SK-N-SH (cell line): ENCODE measurements at regions not wholly inside any gene's neighbourhood (a gene's known extent, or its start where the extent isn't known, plus 50 kb on each side); places are given as distances from the start of the nearest gene placed in this dataset.

Experiments used
- CHD2 ChIP-seq: fragments of 150-350 bp; IDR thresholded peaks from 2 replicates; pipeline ENCODE4 v1.6.1; 2018; ENCODE audit warnings: low read length; ENCODE audit not compliant: partially characterized antibody
- CTCF ChIP-seq: fragments of 200-600 bp; sonication (generic); IDR thresholded peaks from 2 replicates; pipeline ENCODE4 v1.6.1; 2017; ENCODE audit warnings: antibody characterized with exemption, mild to moderate bottlenecking, moderate library complexity
- FOXM1 ChIP-seq: IDR thresholded peaks from 2 replicates; pipeline ENCODE4 v1.4.0; 2012; ENCODE audit warnings: low read depth, mild to moderate bottlenecking
- NRF1 ChIP-seq: IDR thresholded peaks from 2 replicates; pipeline ENCODE4 v1.6.1; 2012; ENCODE audit warnings: low read depth, mild to moderate bottlenecking, low read length
- POLR2AphosphoS5 ChIP-seq: IDR thresholded peaks from 2 replicates; pipeline ENCODE4 v1.6.1; 2012; ENCODE audit warnings: low read depth, low read length
- SMC3 ChIP-seq: IDR thresholded peaks from 2 replicates; pipeline ENCODE4 v1.6.1; 2012; ENCODE audit warnings: low read depth, low read length, improper control_type of control experiment
- TAF1 ChIP-seq: IDR thresholded peaks from 2 replicates; pipeline ENCODE4 v1.6.1; 2012; ENCODE audit warnings: low read depth, mild to moderate bottlenecking, low read length, moderate library complexity, borderline replicate concordance
- ZBTB33 ChIP-seq: IDR thresholded peaks from 2 replicates; pipeline ENCODE4 v1.4.0; 2012; ENCODE audit warnings: low read depth, borderline replicate concordance

GRCh38 chr15:46880791-46881190, 836.5 kb upstream of the SEMA6D start:
- TF ChIP-seq CTCF (no peak), SMC3 (no peak), TAF1 (no peak), ZBTB33 (no peak), POLR2AphosphoS5 (no peak), CHD2 (no peak), NRF1 (no peak), FOXM1 (no peak)
